IPS-20b (cell line): ENCODE measurements at regions not wholly inside any gene's neighbourhood (a gene's known extent, or its start where the extent isn't known, plus 50 kb on each side); places are given as distances from the start of the nearest gene placed in this dataset.
A peak's percentile ranks its signal among the peaks of the same experiment; 100 is the strongest.
"Not testable (repeated sequence)": the region's sequence is repeated elsewhere in the genome, so short reads cannot be mapped to it uniquely, and the experiment has no call there.

Experiments
- H3K27ac ChIP-seq: one replicate; pipeline ENCODE4 v1.5.1; 2013; ENCODE audit warnings: low read length
- H3K27me3 ChIP-seq: 2 replicates; pipeline ENCODE4 v1.6.1; 2013; ENCODE audit warnings: mild to moderate bottlenecking, low read length, inconsistent platforms; ENCODE audit not compliant: insufficient read depth
- H3K36me3 ChIP-seq: 2 replicates; pipeline ENCODE4 v1.6.1; 2013; ENCODE audit warnings: low read depth, mild to moderate bottlenecking, inconsistent platforms, low read length, moderate library complexity; ENCODE audit not compliant: insufficient read depth
- H3K4me1 ChIP-seq: 2 replicates; pipeline ENCODE4 v1.6.1; 2013; ENCODE audit warnings: mild to moderate bottlenecking, control low read depth, inconsistent platforms, low read length, moderate library complexity; ENCODE audit not compliant: insufficient read depth
- H3K4me3 ChIP-seq: 2 replicates; pipeline ENCODE4 v1.5.1; 2013; ENCODE audit warnings: mild to moderate bottlenecking, low read length, inconsistent platforms
- H3K9ac ChIP-seq: 2 replicates; pipeline ENCODE4 v1.6.1; 2013; ENCODE audit warnings: low read depth, mild to moderate bottlenecking, inconsistent platforms, low read length, moderate library complexity
- H3K9me3 ChIP-seq: 2 replicates; pipeline ENCODE4 v1.6.1; 2013; ENCODE audit warnings: mild to moderate bottlenecking, low read depth, low read length, inconsistent platforms; ENCODE audit not compliant: insufficient read depth

- H3K4me1 ChIP-seq: peaks cover 10% of the 10 kb centered on the region; the same call in 1 of the 2 replicates
- no peaks in the 10 kb centered on the region for H3K27me3 ChIP-seq
- H3K27ac ChIP-seq: no peak overlapping the region
- H3K36me3 ChIP-seq: no peaks in the 10 kb centered on the region
- H3K9me3 ChIP-seq: no peaks in the 10 kb centered on the region
- H3K4me3 ChIP-seq: no peak overlapping the region
- no peak overlapping the region for H3K9ac ChIP-seq
These were observed 120.4 kb upstream of the SDK1 start for GRCh38 chr7:3180604-3181003.

GRCh38 chr7:3182055-3182454 lies 119.0 kb upstream of the SDK1 start:
- not testable (repeated sequence) for H3K9ac ChIP-seq, H3K27me3 ChIP-seq, H3K27ac ChIP-seq, H3K36me3 ChIP-seq, H3K9me3 ChIP-seq, H3K4me1 ChIP-seq, H3K4me3 ChIP-seq

- H3K4me3 ChIP-seq: no peak overlapping the region
- H3K4me1 ChIP-seq: no peaks in the 10 kb centered on the region
These were observed 113.5 kb upstream of the SDK1 start for GRCh38 chr7:3187444-3188040.

GRCh38 chr7:3188946-3189345 lies 112.1 kb upstream of the SDK1 start:
- H3K9ac ChIP-seq: no peak overlapping the region
- H3K4me1 ChIP-seq: peaks cover 6% of the 10 kb centered on the region; the same call in 1 of the 2 replicates
- no peak overlapping the region for H3K27ac ChIP-seq
- no peaks in the 10 kb centered on the region for H3K27me3 ChIP-seq
- H3K9me3 ChIP-seq: no peaks in the 10 kb centered on the region
- no peak overlapping the region for H3K4me3 ChIP-seq
- no peaks in the 10 kb centered on the region for H3K36me3 ChIP-seq

More at GRCh38 chr7:3187444-3188040, 113.5 kb upstream of the SDK1 start:
- H3K9ac ChIP-seq: no peak overlapping the region
- no peaks in the 10 kb centered on the region for H3K36me3 ChIP-seq
- H3K27ac ChIP-seq: no peak overlapping the region
- H3K9me3 ChIP-seq: no peaks in the 10 kb centered on the region
- no peaks in the 10 kb centered on the region for H3K27me3 ChIP-seq

- Histone ChIP-seq H3K27ac (no peak overlapping the region), H3K4me1 (peaks cover 22% of the 10 kb centered on the region; the same call in 1 of the 2 replicates), H3K4me3 (no peak overlapping the region), H3K9me3 (no peaks in the 10 kb centered on the region), H3K9ac (no peak overlapping the region), H3K36me3 (no peaks in the 10 kb centered on the region), H3K27me3 (no peaks in the 10 kb centered on the region)
These were observed 109.5 kb upstream of the SDK1 start for GRCh38 chr7:3191548-3191947.

- Histone ChIP-seq H3K36me3 (no peaks in the 10 kb centered on the region), H3K9ac (no peak overlapping the region; the same call in 1 of the 2 replicates), H3K4me1 (peaks cover 31% of the 10 kb centered on the region; the same call in 1 of the 2 replicates), H3K4me3 (no peak overlapping the region), H3K27me3 (no peaks in the 10 kb centered on the region), H3K9me3 (no peaks in the 10 kb centered on the region), H3K27ac (no peak overlapping the region)
These were observed 108.4 kb upstream of the SDK1 start for GRCh38 chr7:3192669-3193068.

- Histone ChIP-seq H3K9me3 (no peaks in the 10 kb centered on the region), H3K4me3 (peak overlapping the region; percentile 41; the same call in 1 of the 2 replicates), H3K27ac (peak overlapping the region; percentile 78), H3K4me1 (peaks cover 31% of the 10 kb centered on the region; the same call in 1 of the 2 replicates), H3K36me3 (no peaks in the 10 kb centered on the region), H3K9ac (peak overlapping the region; percentile 80; the same call in 1 of the 2 replicates), H3K27me3 (no peaks in the 10 kb centered on the region)
These were observed 107.5 kb upstream of the SDK1 start for GRCh38 chr7:3193379-3194120.

- peak overlapping the region; percentile 41; the same call in 1 of the 2 replicates for H3K4me3 ChIP-seq
- H3K9me3 ChIP-seq: no peaks in the 10 kb centered on the region
- H3K9ac ChIP-seq: peak overlapping the region; percentile 80; the same call in 1 of the 2 replicates
- no peaks in the 10 kb centered on the region for H3K36me3 ChIP-seq
- H3K27ac ChIP-seq: peak overlapping the region; percentile 98
- peaks cover 31% of the 10 kb centered on the region; the same call in 1 of the 2 replicates for H3K4me1 ChIP-seq
- no peaks in the 10 kb centered on the region for H3K27me3 ChIP-seq
These were observed 106.4 kb upstream of the SDK1 start for GRCh38 chr7:3194501-3195141.

- Histone ChIP-seq H3K36me3 (no peaks in the 10 kb centered on the region), H3K9me3 (no peaks in the 10 kb centered on the region), H3K27me3 (no peaks in the 10 kb centered on the region), H3K4me3 (peak overlapping the region; percentile 41; the same call in 1 of the 2 replicates), H3K4me1 (peaks cover 31% of the 10 kb centered on the region; the same call in 1 of the 2 replicates), H3K9ac (peak overlapping the region; percentile 66; the same call in 1 of the 2 replicates), H3K27ac (peak overlapping the region; percentile 98)
These were observed 105.9 kb upstream of the SDK1 start for GRCh38 chr7:3195160-3195559.

- H3K36me3 ChIP-seq: no peaks in the 10 kb centered on the region
- peak overlapping the region; percentile 16; the same call in 1 of the 2 replicates for H3K9ac ChIP-seq
These were observed 104.2 kb upstream of the SDK1 start for GRCh38 chr7:3196629-3197400.

More at GRCh38 chr7:3196629-3197400, 104.2 kb upstream of the SDK1 start:
- H3K9me3 ChIP-seq: no peaks in the 10 kb centered on the region
- peaks cover 31% of the 10 kb centered on the region; the same call in 1 of the 2 replicates for H3K4me1 ChIP-seq
- H3K27me3 ChIP-seq: no peaks in the 10 kb centered on the region
- H3K27ac ChIP-seq: no peak overlapping the region
- H3K4me3 ChIP-seq: no peak overlapping the region
